H1 (cell line): ENCODE measurements at regions not wholly inside any gene's neighbourhood (a gene's known extent, or its start where the extent isn't known, plus 50 kb on each side); places are given as distances from the start of the nearest gene placed in this dataset.
A peak's percentile ranks its signal among the peaks of the same experiment; 100 is the strongest.

ENCODE experiments used
- CTCF ChIA-PET: fragments of 300-600 bp; sonication (Branson Sonifier 250); formaldehyde crosslinking; loops from one replicate; lab custom pipeline; 2021; ENCODE audit not compliant: partially characterized antibody; lab: Charles Lee
- POLR2A ChIA-PET: fragments of 300-600 bp; sonication (Branson Sonifier 250); formaldehyde crosslinking; loops from one replicate; lab custom pipeline; 2021; ENCODE audit warnings: inconsistent platforms; ENCODE audit not compliant: partially characterized antibody; lab: Charles Lee
- DNase-seq, 2 experiments: peaks; one replicate each; pipeline versions ENCODE4 v3.0.0 to v3.0.0-alpha.2; 2010 to 2022; ENCODE audit warnings: low spot score in 2 of 2, low read depth in 1 of 2, mixed read lengths in 1 of 2
- FAIRE-seq: peaks from 2 replicates; lab custom pipeline; 2011; peaks lifted over from hg19 to GRCh38; lab: Jason Lieb, UNC
- H2AFZ ChIP-seq: 2 replicates; pipeline ENCODE4 v1.8.1; 2012; ENCODE audit warnings: low read length, inconsistent platforms
- H2AK5ac ChIP-seq: 2 replicates; pipeline ENCODE4 v1.6.1; 2013; ENCODE audit warnings: low read depth, low read length
- H2BK120ac ChIP-seq: replicated peaks from 2 replicates; pipeline ENCODE3; 2013; ENCODE audit warnings: low read depth, low read length, inconsistent platforms
- H2BK12ac ChIP-seq: 2 replicates; pipeline ENCODE4 v1.6.1; 2013; ENCODE audit warnings: low read depth, low read length
- H2BK15ac ChIP-seq: 2 replicates; pipeline ENCODE4 v1.6.1; 2013; ENCODE audit warnings: low read length
- H2BK20ac ChIP-seq: 2 replicates; pipeline ENCODE4 v1.6.1; 2013; ENCODE audit warnings: low read length
- H2BK5ac ChIP-seq: 2 replicates; pipeline ENCODE4 v1.6.1; 2013; ENCODE audit warnings: low read depth, low read length
- H3K14ac ChIP-seq: 2 replicates; pipeline ENCODE4 v1.6.1; 2013; ENCODE audit warnings: inconsistent platforms; ENCODE audit not compliant: insufficient read length
- H3K18ac ChIP-seq: 2 replicates; pipeline ENCODE4 v1.6.1; 2013; ENCODE audit warnings: low read length; ENCODE audit errors: extremely low read depth
- H3K23ac ChIP-seq: 2 replicates; pipeline ENCODE4 v1.6.1; 2013; ENCODE audit warnings: inconsistent platforms; ENCODE audit not compliant: insufficient read length
- H3K23me2 ChIP-seq: 2 replicates; pipeline ENCODE4 v1.6.1; 2013; ENCODE audit warnings: low read depth, low read length
- H3K27ac ChIP-seq: 2 replicates; pipeline ENCODE4 v1.6.1; 2011; ENCODE audit warnings: low read depth, low read length, inconsistent platforms
- H3K27me3 ChIP-seq, 4 experiments: replicated peaks in 1 of 4; 1 replicate in 1 of 4; 2 replicates in 3 of 4; pipeline versions ENCODE4 v1.6.1 to v1.8.1; 2011 to 2013; ENCODE audit warnings: low read length in 3 of 4, mild to moderate bottlenecking in 3 of 4, inconsistent platforms in 2 of 4, mixed read lengths in 2 of 4, moderate library complexity in 1 of 4; ENCODE audit not compliant: control insufficient read depth in 3 of 4, insufficient read depth in 3 of 4; ENCODE audit errors: extremely low read depth in 1 of 4
- H3K36me3 ChIP-seq, 4 experiments: 2 replicates each; pipeline versions ENCODE4 v1.6.1 to v1.8.1; 2011 to 2013; ENCODE audit warnings: mild to moderate bottlenecking in 4 of 4, low read length in 3 of 4, moderate library complexity in 2 of 4, control low read depth in 1 of 4, inconsistent platforms in 1 of 4; ENCODE audit not compliant: insufficient read depth in 4 of 4, control insufficient read depth in 2 of 4
- H3K4ac ChIP-seq: replicated peaks from 2 replicates; pipeline ENCODE3; 2013; ENCODE audit warnings: low read length, low read depth, mixed read lengths, inconsistent platforms; ENCODE audit not compliant: insufficient read length
- H3K4me1 ChIP-seq, 4 experiments: replicated peaks in 1 of 4; 1 replicate in 1 of 4; 2 replicates in 3 of 4; pipeline versions ENCODE4 v1.6.1 to v1.8.1; 2011 to 2013; ENCODE audit warnings: low read length in 3 of 4, inconsistent platforms in 2 of 4, mixed read lengths in 1 of 4; ENCODE audit not compliant: insufficient read depth in 4 of 4, control insufficient read depth in 3 of 4
- H3K4me2 ChIP-seq, 2 experiments: 2 replicates each; pipeline versions ENCODE4 v1.6.1 to v1.8.1; 2011 to 2013; ENCODE audit warnings: low read depth in 2 of 2, low read length in 2 of 2, control low read depth in 1 of 2, inconsistent platforms in 1 of 2, mild to moderate bottlenecking in 1 of 2; ENCODE audit not compliant: insufficient read depth in 1 of 2
- H3K4me3 ChIP-seq, 4 experiments: fragments of 200-600, 300-600 bp in 1 of 4; sonication (generic), shearing (Covaris generic), sonication (Bioruptor Twin) in 1 of 4; 2 replicates each; pipeline versions ENCODE4 v1.5.1 to v1.8.1; 2011 to 2016; ENCODE audit warnings: low read length in 4 of 4, low read depth in 3 of 4, control low read depth in 2 of 4, inconsistent platforms in 2 of 4, mild to moderate bottlenecking in 2 of 4, mixed read lengths in 1 of 4, moderate library complexity in 1 of 4; ENCODE audit not compliant: insufficient read depth in 2 of 4; ENCODE audit errors: extremely low read depth in 1 of 4
- H3K56ac ChIP-seq: replicated peaks from 2 replicates; pipeline ENCODE3; 2013; ENCODE audit warnings: low read depth, mild to moderate bottlenecking, mixed read lengths, low read length, inconsistent platforms; ENCODE audit not compliant: insufficient read length
- H3K79me1 ChIP-seq: 2 replicates; pipeline ENCODE4 v1.6.1; 2013; ENCODE audit warnings: low read depth, low read length, control low read depth
- H3K79me2 ChIP-seq, 2 experiments: 2 replicates each; pipeline versions ENCODE4 v1.6.1 to v1.8.1; 2012 to 2013; ENCODE audit warnings: low read length in 2 of 2, mild to moderate bottlenecking in 2 of 2, inconsistent platforms in 1 of 2; ENCODE audit not compliant: insufficient read depth in 2 of 2, control insufficient read depth in 1 of 2
- H3K9ac ChIP-seq, 4 experiments: replicated peaks in 1 of 4; 1 replicate in 1 of 4; 2 replicates in 3 of 4; pipeline versions ENCODE4 v1.6.1 to v1.8.1; 2011 to 2013; ENCODE audit warnings: low read depth in 3 of 4, low read length in 3 of 4, control low read depth in 2 of 4, mild to moderate bottlenecking in 2 of 4, moderate library complexity in 2 of 4, inconsistent platforms in 1 of 4; ENCODE audit errors: extremely low read depth in 1 of 4
- H3K9me3 ChIP-seq, 2 experiments: 2 replicates each; pipeline versions ENCODE4 v1.6.1 to v1.8.1; 2012 to 2013; ENCODE audit warnings: mild to moderate bottlenecking in 2 of 2, moderate library complexity in 2 of 2, control low read depth in 1 of 2, inconsistent platforms in 1 of 2, low read depth in 1 of 2, low read length in 1 of 2, mixed read lengths in 1 of 2; ENCODE audit not compliant: insufficient read depth in 2 of 2
- H4K20me1 ChIP-seq, 2 experiments: replicated peaks in 1 of 2; 2 replicates each; pipeline versions ENCODE3 to v1.8.1; 2011 to 2013; ENCODE audit warnings: inconsistent platforms in 2 of 2, low read length in 2 of 2, mild to moderate bottlenecking in 1 of 2; ENCODE audit not compliant: insufficient read depth in 2 of 2, control insufficient read depth in 1 of 2
- H4K5ac ChIP-seq: 2 replicates; pipeline ENCODE4 v1.6.1; 2013; ENCODE audit warnings: low read length, low read depth, mixed read lengths, inconsistent platforms; ENCODE audit not compliant: insufficient read length
- H4K8ac ChIP-seq: 2 replicates; pipeline ENCODE4 v1.8.0; 2013; ENCODE audit warnings: mild to moderate bottlenecking, moderate library complexity, low read length, inconsistent platforms; ENCODE audit not compliant: insufficient read depth; ENCODE audit errors: extremely low read depth
- H4K91ac ChIP-seq: replicated peaks from 2 replicates; pipeline ENCODE3; 2013; ENCODE audit warnings: low read length, mixed read lengths, inconsistent platforms; ENCODE audit not compliant: insufficient read length
- CBX8 ChIP-seq: fragments of 300-800, 300-1000 bp; sonication (generic); IDR thresholded peaks from 2 replicates; pipeline ENCODE4 v1.7.1; 2016; ENCODE audit warnings: low read depth, low read length, borderline replicate concordance
- KDM5A ChIP-seq: fragments of 200-600 bp; IDR thresholded peaks from 2 replicates; pipeline ENCODE4 v1.7.1; 2012; ENCODE audit warnings: mild to moderate bottlenecking, low read length, inconsistent platforms, mixed read lengths
- MAX ChIP-seq: IDR thresholded peaks from 2 replicates; pipeline ENCODE4 v1.6.1; 2012; ENCODE audit warnings: inconsistent platforms
- RNF2 ChIP-seq: fragments of 200-900, 300-1000 bp; sonication (generic); IDR thresholded peaks from 2 replicates; pipeline ENCODE4 v1.7.1; 2016; ENCODE audit warnings: borderline replicate concordance, low read depth, mild to moderate bottlenecking, antibody characterized with exemption, low read length; ENCODE audit not compliant: poor library complexity, severe bottlenecking; ENCODE audit errors: missing control alignments
- TEAD4 ChIP-seq: IDR thresholded peaks from 2 replicates; pipeline ENCODE4 v1.6.1; 2012; ENCODE audit warnings: low read depth, low read length, inconsistent platforms, mixed read lengths
- WGBS, 2 experiments: shearing (Covaris generic) in 1 of 2; methylation state at CpG; one replicate each; pipeline versions ENCODE4 v1.1.6 to v1.1.7; 2013 to 2015; ENCODE audit warnings: low lambda C conversion rate in 2 of 2, mixed read lengths in 2 of 2, inconsistent platforms in 1 of 2, low coverage in 1 of 2, missing lambda C conversion rate in 1 of 2; ENCODE audit not compliant: insufficient replicate concordance in 2 of 2, insufficient coverage in 1 of 2, insufficient read length in 1 of 2; ENCODE audit errors: extremely low coverage in 1 of 2, missing lambda C conversion rate in 1 of 2; 5-methylcytosine and 5-hydroxymethylcytosine counted together

- Histone ChIP-seq H3K23ac (no peak overlapping the region), H3K23me2 (no peaks in the 10 kb centered on the region; the same call in 1 of the 2 replicates), H3K9ac (no peak overlapping the region), H3K27ac (no peak overlapping the region), H3K27me3 (no peaks in the 10 kb centered on the region), H2BK15ac (no peak overlapping the region), H3K18ac (no peak overlapping the region), H3K56ac (no peak overlapping the region), H3K4me3 (no peak overlapping the region), H4K8ac (no peak overlapping the region), H2AFZ (no peak overlapping the region), H4K91ac (peak overlapping the region; percentile 46), H2BK20ac (peak overlapping the region; percentile 80; the same call in 1 of the 2 replicates), H4K20me1 (no peaks in the 10 kb centered on the region), H2AK5ac (no peak overlapping the region), H3K4ac (no peak overlapping the region), H4K5ac (no peak overlapping the region), H3K9me3 (no peaks in the 10 kb centered on the region), H3K4me2 (no peak overlapping the region), H2BK120ac (no peak overlapping the region), H3K79me1 (no peaks in the 10 kb centered on the region), H3K4me1 (peaks cover 0 to 4% (median 1%) of the 10 kb centered on the region in 4 experiments; a peak in 5 of 7 replicates), H3K14ac (no peak overlapping the region), H2BK5ac (peak overlapping the region; percentile 44; the same call in 1 of the 2 replicates), H3K79me2 (no peaks in the 10 kb centered on the region), H2BK12ac (no peak overlapping the region), H3K36me3 (no peaks in the 10 kb centered on the region)
- FAIRE-seq (no peak), DNase-seq (no peak)
- TF ChIP-seq RNF2 (no peak), TEAD4 (no peak), CBX8 (no peak), MAX (no peak), KDM5A (no peak)
- ChIA-PET POLR2A (interaction anchor here (0.7 kb wide), 1 partner anchor 10 kb away, joined by 3 read pairs; no protein-coding TSS in a partner anchor), CTCF (no interaction called here)
- WGBS, 2 experiments, result 91% methylated on average over 7 of the region's 7 CpGs; no CpG with 5 or more reads in 1 of the 2 experiments
Observed at GRCh38 chr1:228885845-228886244, 150.6 kb downstream of the RHOU start.
